IMR-90 (cell line): ENCODE measurements at regions not wholly inside any gene's neighbourhood (a gene's known extent, or its start where the extent isn't known, plus 50 kb on each side); places are given as distances from the start of the nearest gene placed in this dataset.

Experiments used
- ATAC-seq: fragments of 200-7000 bp; cut with Tn5 transposase; 2 replicates; pipeline ENCODE4 v1.9.1; 2020; ENCODE audit warnings: low read depth, mild to moderate bottlenecking, moderate library complexity
- BruUV-seq: library from RNA; stranded (reverse); fragments of 400-500 nt; replicated peaks from 2 replicates; lab custom pipeline; 2021; lab: Mats Ljungman, UMichigan
- CTCF ChIA-PET: fragments of 300-600 bp; formaldehyde crosslinking; extraction: SDS; loops from one replicate; lab custom pipeline; 2021; ENCODE audit warnings: antibody characterized with exemption; lab: Yijun Ruan, JAX
- POLR2A ChIA-PET: fragments of 300-600 bp; sonication (Branson Sonifier 250); formaldehyde crosslinking; loops from one replicate; lab custom pipeline; 2022; ENCODE audit warnings: antibody characterized with exemption; ENCODE audit not compliant: unreplicated experiment; lab: Charles Lee
- DNase-seq: peaks from one replicate; pipeline ENCODE4 v3.0.0; 2013
- H2AFZ ChIP-seq: replicated peaks from 2 replicates; pipeline ENCODE3; 2013; ENCODE audit warnings: low read length, mild to moderate bottlenecking; ENCODE audit not compliant: poor library complexity
- H2AK5ac ChIP-seq: 2 replicates; pipeline ENCODE4 v1.6.1; 2013; ENCODE audit warnings: low read depth, low read length, inconsistent platforms
- H2AK9ac ChIP-seq: replicated peaks from 2 replicates; pipeline ENCODE3; 2013; ENCODE audit warnings: mild to moderate bottlenecking, low read depth, low read length, moderate library complexity; ENCODE audit not compliant: poor library complexity
- H2BK120ac ChIP-seq: 2 replicates; pipeline ENCODE4 v1.6.1; 2013; ENCODE audit warnings: low read depth, low read length, inconsistent platforms
- H2BK15ac ChIP-seq: 3 replicates; pipeline ENCODE4 v1.6.1; 2013; ENCODE audit warnings: low read depth, low read length, inconsistent platforms
- H2BK20ac ChIP-seq: 2 replicates; pipeline ENCODE4 v1.6.1; 2013; ENCODE audit warnings: low read depth, mild to moderate bottlenecking, inconsistent platforms, low read length, moderate library complexity
- H2BK5ac ChIP-seq: 2 replicates; pipeline ENCODE4 v1.6.1; 2013; ENCODE audit warnings: mild to moderate bottlenecking, low read depth, low read length, inconsistent platforms; ENCODE audit not compliant: poor library complexity, severe bottlenecking
- H3K14ac ChIP-seq: replicated peaks from 2 replicates; pipeline ENCODE4 v1.6.1; 2013; ENCODE audit warnings: low read depth, low read length, inconsistent platforms
- H3K18ac ChIP-seq: 2 replicates; pipeline ENCODE4 v1.6.1; 2013; ENCODE audit warnings: low read depth, low read length, control low read depth
- H3K23ac ChIP-seq: 2 replicates; pipeline ENCODE4 v1.6.1; 2013; ENCODE audit warnings: low read depth, low read length, inconsistent platforms
- H3K27ac ChIP-seq: 2 replicates; pipeline ENCODE4 v1.5.1; 2013; ENCODE audit warnings: mild to moderate bottlenecking, control low read depth, low read length; ENCODE audit not compliant: insufficient read depth
- H3K27me3 ChIP-seq: 2 replicates; pipeline ENCODE4 v1.6.1; 2013; ENCODE audit warnings: low read length; ENCODE audit not compliant: control insufficient read depth, insufficient read depth
- H3K36me3 ChIP-seq: 2 replicates; pipeline ENCODE4 v1.6.1; 2013; ENCODE audit warnings: low read length, mixed read lengths; ENCODE audit not compliant: control insufficient read depth, insufficient read depth
- H3K4ac ChIP-seq: 2 replicates; pipeline ENCODE4 v1.6.1; 2013; ENCODE audit warnings: low read depth, low read length, inconsistent platforms
- H3K4me1 ChIP-seq: 2 replicates; pipeline ENCODE4 v1.6.1; 2013; ENCODE audit warnings: low read length, mixed read lengths; ENCODE audit not compliant: control insufficient read depth, insufficient read depth
- H3K4me2 ChIP-seq: 2 replicates; pipeline ENCODE4 v1.6.1; 2013; ENCODE audit warnings: low read depth, mild to moderate bottlenecking, control low read depth, low read length, moderate library complexity
- H3K4me3 ChIP-seq: 2 replicates; pipeline ENCODE4 v1.5.1; 2013; ENCODE audit warnings: low read depth, mild to moderate bottlenecking, control low read depth, low read length, moderate library complexity; ENCODE audit not compliant: insufficient read depth
- H3K56ac ChIP-seq: 2 replicates; pipeline ENCODE4 v1.6.1; 2013; ENCODE audit warnings: low read length, inconsistent platforms; ENCODE audit not compliant: insufficient read depth; ENCODE audit errors: extremely low read depth
- H3K79me1 ChIP-seq, 2 experiments: 2 replicates each; pipeline ENCODE4 v1.6.1; 2013; ENCODE audit warnings: low read length in 2 of 2, inconsistent platforms in 1 of 2, low read depth in 1 of 2
- H3K9ac ChIP-seq: 2 replicates; pipeline ENCODE4 v1.6.1; 2013; ENCODE audit warnings: low read depth, low read length, control low read depth
- H3K9me1 ChIP-seq: 2 replicates; pipeline ENCODE4 v1.6.1; 2013; ENCODE audit warnings: low read length, inconsistent platforms; ENCODE audit not compliant: insufficient read depth
- H3K9me3 ChIP-seq: 2 replicates; pipeline ENCODE4 v1.6.1; 2013; ENCODE audit warnings: low read length; ENCODE audit not compliant: control insufficient read depth, insufficient read depth
- H4K20me1 ChIP-seq: 2 replicates; pipeline ENCODE4 v1.6.1; 2013; ENCODE audit warnings: low read length, inconsistent platforms; ENCODE audit not compliant: insufficient read depth
- H4K5ac ChIP-seq: 2 replicates; pipeline ENCODE4 v1.6.1; 2013; ENCODE audit warnings: mild to moderate bottlenecking, low read depth, low read length, control low read depth
- H4K8ac ChIP-seq, 2 experiments: 2 replicates each; pipeline ENCODE4 v1.6.1; 2013; ENCODE audit warnings: low read depth in 2 of 2, low read length in 2 of 2, control low read depth in 1 of 2, inconsistent platforms in 1 of 2
- H4K91ac ChIP-seq: 2 replicates; pipeline ENCODE4 v1.6.1; 2013; ENCODE audit warnings: low read depth, low read length, inconsistent platforms; ENCODE audit not compliant: insufficient read depth
- BHLHE40 ChIP-seq: fragments of 150-350 bp; IDR thresholded peaks from 2 replicates; pipeline ENCODE4 v1.6.1; 2016; ENCODE audit warnings: mild to moderate bottlenecking, low read depth, low read length
- CEBPB ChIP-seq: IDR thresholded peaks from 2 replicates; pipeline ENCODE4 v1.6.1; 2012; ENCODE audit warnings: low read depth, low read length, improper control_type of control experiment
- CHD1 ChIP-seq: IDR thresholded peaks from 2 replicates; pipeline ENCODE4 v1.6.1; 2012; ENCODE audit warnings: low read depth, low read length, improper control_type of control experiment
- CTCF ChIP-seq: conservative IDR thresholded peaks from 2 replicates; pipeline ENCODE4 v1.5.1; 2012; ENCODE audit warnings: mild to moderate bottlenecking, low read depth, low read length, improper control_type of control experiment
- FOS ChIP-seq: fragments of 150-350 bp; IDR thresholded peaks from 2 replicates; pipeline ENCODE4 v1.6.1; 2016; ENCODE audit warnings: low read depth, low read length
- MAFK ChIP-seq: IDR thresholded peaks from 2 replicates; pipeline ENCODE4 v1.6.1; 2012; ENCODE audit warnings: low read depth, low read length, improper control_type of control experiment
- MAZ ChIP-seq: IDR thresholded peaks from 2 replicates; pipeline ENCODE4 v1.6.1; 2012; ENCODE audit warnings: low read depth, mild to moderate bottlenecking, low read length, improper control_type of control experiment, moderate library complexity, borderline replicate concordance
- MXI1 ChIP-seq: IDR thresholded peaks from 2 replicates; pipeline ENCODE4 v1.6.1; 2012; ENCODE audit warnings: low read depth, mild to moderate bottlenecking, low read length, moderate library complexity, borderline replicate concordance
- NFE2L2 ChIP-seq: fragments of 150-350 bp; IDR thresholded peaks from 2 replicates; pipeline ENCODE4 v1.6.1; 2016; ENCODE audit warnings: low read depth, mild to moderate bottlenecking, low read length
- POLR2A ChIP-seq: IDR thresholded peaks from 2 replicates; pipeline ENCODE4 v1.6.1; 2012; ENCODE audit warnings: mild to moderate bottlenecking, low read depth, low read length
- RAD21 ChIP-seq: IDR thresholded peaks from 2 replicates; pipeline ENCODE4 v1.6.1; 2012; ENCODE audit warnings: low read length, improper control_type of control experiment
- RCOR1 ChIP-seq: IDR thresholded peaks from 2 replicates; pipeline ENCODE4 v1.6.1; 2012; ENCODE audit warnings: mild to moderate bottlenecking, low read length, improper control_type of control experiment; ENCODE audit not compliant: insufficient replicate concordance
- RFX5 ChIP-seq: IDR thresholded peaks from 2 replicates; pipeline ENCODE4 v1.8.0; 2012; ENCODE audit warnings: low read depth, mild to moderate bottlenecking, low read length, moderate library complexity
- SMC3 ChIP-seq: fragments of 150-350 bp; IDR thresholded peaks from 2 replicates; pipeline ENCODE4 v1.6.1; 2016; ENCODE audit warnings: low read depth, mild to moderate bottlenecking, antibody characterized with exemption, low read length, moderate library complexity
- WGBS, 2 experiments: methylation state at CpG; one replicate each; pipeline versions ENCODE4 v1.1.5 to v1.1.7; 2013; ENCODE audit warnings: missing lambda C conversion rate in 2 of 2; ENCODE audit not compliant: insufficient read length in 1 of 2; ENCODE audit errors: extremely low coverage in 2 of 2; 5-methylcytosine and 5-hydroxymethylcytosine counted together
- dilution Hi-C: fragments of 300-500 bp; cut with HindIII; formaldehyde crosslinking; loops from one replicate; pipeline ENCODE4 v1.14.3; 2018; ENCODE audit warnings: low sequenced_read_pairs; ENCODE audit not compliant: unreplicated experiment
- in situ Hi-C: fragments of 300-500 bp; cut with MboI; formaldehyde crosslinking; loops from 3 replicates; pipeline ENCODE4 v1.14.3; 2019; ENCODE audit warnings: low sequenced_read_pairs, inconsistent platforms, mixed read lengths
- intact Hi-C: fragments of 100-400 bp; cut with micrococcal nuclease; formaldehyde crosslinking; loops from 2 replicates; pipeline ENCODE4 v1.10.0; 2022
- TF ChIP-seq, protein P1 (sequence below): fragments of 150-350 bp; IDR thresholded peaks from 2 replicates; pipeline ENCODE4 v1.6.1; 2017; ENCODE audit warnings: mild to moderate bottlenecking, antibody characterized with exemption, low read length, low read depth
- TF ChIP-seq, protein P2 (sequence below): fragments of 150-350 bp; IDR thresholded peaks from 2 replicates; pipeline ENCODE4 v1.6.1; 2016; ENCODE audit warnings: low read depth, mild to moderate bottlenecking, low read length, moderate library complexity, borderline replicate concordance

GRCh38 chr3:154898443-154898842, 181.7 kb upstream of the MME start:
- BruUV-seq: no TSS peak
- Histone ChIP-seq H3K27ac (no peak overlapping the region), H4K5ac (peak overlapping the region; percentile 71; the same call in 1 of the 2 replicates), H2BK20ac (no peak overlapping the region), H3K4ac (no peak overlapping the region; the same call in 1 of the 2 replicates), H3K4me3 (no peak overlapping the region), H3K4me2 (no peak overlapping the region; the same call in 1 of the 2 replicates), H2BK15ac (no peak overlapping the region), H3K56ac (no peak overlapping the region), H2AFZ (no peak overlapping the region), H2BK120ac (no peak overlapping the region), H4K91ac (no peak overlapping the region), H3K9ac (no peak overlapping the region), H2AK9ac (no peak overlapping the region), H3K9me1 (peaks cover 3% of the 10 kb centered on the region; the same call in 1 of the 2 replicates), H3K9me3 (no peaks in the 10 kb centered on the region), H2BK5ac (peak overlapping the region; percentile 0), H4K8ac (peak overlapping the region in 1 of 2 experiments; percentile 39; a peak in 1 of 4 replicates), H2AK5ac (no peak overlapping the region), H3K23ac (no peak overlapping the region), H3K4me1 (0 out of 2 replicates have a peak, but pooled peaks cover 1% of the 10 kb centered on the region), H3K18ac (peak overlapping the region; percentile 84; the same call in 1 of the 2 replicates), H3K36me3 (no peaks in the 10 kb centered on the region), H3K79me1 (no peaks in the 10 kb centered on the region), H4K20me1 (no peaks in the 10 kb centered on the region), H3K14ac (no peak overlapping the region), H3K27me3 (no peaks in the 10 kb centered on the region)
- CTCF ChIA-PET: no interaction called here
- in situ Hi-C loops (no loop called here), intact Hi-C loops (no loop called here), dilution Hi-C loops (no loop called here)
- no peak for TF ChIP-seq BHLHE40
- no peak for TF ChIP-seq CTCF
- TF ChIP-seq POLR2A: no peak
- TF ChIP-seq, protein P1, sequence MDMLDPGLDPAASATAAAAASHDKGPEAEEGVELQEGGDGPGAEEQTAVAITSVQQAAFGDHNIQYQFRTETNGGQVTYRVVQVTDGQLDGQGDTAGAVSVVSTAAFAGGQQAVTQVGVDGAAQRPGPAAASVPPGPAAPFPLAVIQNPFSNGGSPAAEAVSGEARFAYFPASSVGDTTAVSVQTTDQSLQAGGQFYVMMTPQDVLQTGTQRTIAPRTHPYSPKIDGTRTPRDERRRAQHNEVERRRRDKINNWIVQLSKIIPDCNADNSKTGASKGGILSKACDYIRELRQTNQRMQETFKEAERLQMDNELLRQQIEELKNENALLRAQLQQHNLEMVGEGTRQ: no peak
- no peak for TF ChIP-seq CEBPB
- TF ChIP-seq RFX5: no peak
- no peak for TF ChIP-seq MAFK
- TF ChIP-seq MAZ: no peak
- TF ChIP-seq RAD21: no peak
- no peak for TF ChIP-seq RCOR1
- TF ChIP-seq NFE2L2: no peak
- TF ChIP-seq, protein P2, sequence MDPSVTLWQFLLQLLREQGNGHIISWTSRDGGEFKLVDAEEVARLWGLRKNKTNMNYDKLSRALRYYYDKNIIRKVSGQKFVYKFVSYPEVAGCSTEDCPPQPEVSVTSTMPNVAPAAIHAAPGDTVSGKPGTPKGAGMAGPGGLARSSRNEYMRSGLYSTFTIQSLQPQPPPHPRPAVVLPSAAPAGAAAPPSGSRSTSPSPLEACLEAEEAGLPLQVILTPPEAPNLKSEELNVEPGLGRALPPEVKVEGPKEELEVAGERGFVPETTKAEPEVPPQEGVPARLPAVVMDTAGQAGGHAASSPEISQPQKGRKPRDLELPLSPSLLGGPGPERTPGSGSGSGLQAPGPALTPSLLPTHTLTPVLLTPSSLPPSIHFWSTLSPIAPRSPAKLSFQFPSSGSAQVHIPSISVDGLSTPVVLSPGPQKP: no peak
- TF ChIP-seq MXI1: no peak
- TF ChIP-seq CHD1: no peak
- TF ChIP-seq SMC3: no peak
- no peak for TF ChIP-seq FOS
- DNase-seq: no peak
- ATAC-seq: no peak
- POLR2A ChIA-PET: no interaction called here
- WGBS, 2 experiments: no CpG with 5 or more reads among the region's 3 CpGs
